OCI-LY1 (cell line): ENCODE measurements at regions not wholly inside any gene's neighbourhood (a gene's known extent, or its start where the extent isn't known, plus 50 kb on each side); places are given as distances from the start of the nearest gene placed in this dataset.

Experiments
- H2AFZ ChIP-seq: fragments of 200-600 bp; sonication (generic), shearing (Covaris generic); 2 replicates; pipeline ENCODE4 v1.6.0; 2014; ENCODE audit warnings: antibody characterized with exemption, mild to moderate bottlenecking, low read length
- H3F3A ChIP-seq: fragments of 200-600 bp; sonication (generic), shearing (Covaris generic); 2 replicates; pipeline ENCODE4 v1.6.0; 2014; ENCODE audit warnings: mild to moderate bottlenecking, antibody characterized with exemption, low read length, moderate library complexity; ENCODE audit not compliant: insufficient read depth
- H3K27ac ChIP-seq: fragments of 200-600 bp; sonication (generic); 2 replicates; pipeline ENCODE4 v1.5.1; 2014; ENCODE audit warnings: low read length, mixed run types, mild to moderate bottlenecking, low read depth; ENCODE audit not compliant: poor library complexity, severe bottlenecking
- H3K27me3 ChIP-seq: fragments of 200-600 bp; sonication (generic); 2 replicates; pipeline ENCODE4 v1.6.0; 2014; ENCODE audit warnings: antibody characterized with exemption, mild to moderate bottlenecking, low read length, moderate library complexity; ENCODE audit not compliant: insufficient read depth
- H3K36me3 ChIP-seq: fragments of 200-600 bp; sonication (generic); 2 replicates; pipeline ENCODE4 v1.6.1; 2014; ENCODE audit warnings: mild to moderate bottlenecking, antibody characterized with exemption, low read length, moderate library complexity, mixed read lengths; ENCODE audit not compliant: insufficient read depth
- H3K4me1 ChIP-seq: fragments of 200-600 bp; sonication (generic); 2 replicates; pipeline ENCODE4 v1.5.1; 2014; ENCODE audit warnings: mild to moderate bottlenecking, low read length, moderate library complexity; ENCODE audit not compliant: insufficient read depth, severe bottlenecking
- H3K4me2 ChIP-seq: fragments of 200-600 bp; sonication (generic), shearing (Covaris generic); 2 replicates; pipeline ENCODE4 v1.6.1; 2014; ENCODE audit warnings: low read length
- H3K4me3 ChIP-seq: fragments of 200-600 bp; sonication (generic); 2 replicates; pipeline ENCODE4 v1.5.1; 2014; ENCODE audit warnings: low read length, low read depth, mild to moderate bottlenecking, mixed read lengths; ENCODE audit not compliant: poor library complexity, severe bottlenecking
- H3K79me2 ChIP-seq: fragments of 200-600 bp; shearing (Covaris generic); 2 replicates; pipeline ENCODE4 v1.6.1; 2016; ENCODE audit warnings: mixed run types, low read length, mixed read lengths; ENCODE audit not compliant: insufficient read depth
- H3K9ac ChIP-seq: fragments of 200-600 bp; sonication (generic), shearing (Covaris generic); 2 replicates; pipeline ENCODE4 v1.6.1; 2014; ENCODE audit warnings: mild to moderate bottlenecking, low read length, mixed read lengths
- H3K9me2 ChIP-seq: fragments of 200-600 bp; sonication (generic), shearing (Covaris generic); 2 replicates; pipeline ENCODE4 v1.6.1; 2014; ENCODE audit warnings: low read depth, mild to moderate bottlenecking, low read length, mixed read lengths
- H3K9me3 ChIP-seq: fragments of 200-600 bp; shearing (Covaris generic); 2 replicates; pipeline ENCODE4 v1.6.1; 2014; ENCODE audit warnings: low read length, mixed read lengths
- H4K20me1 ChIP-seq: fragments of 200-600 bp; sonication (generic), shearing (Covaris generic); 2 replicates; pipeline ENCODE4 v1.6.0; 2016; ENCODE audit warnings: mild to moderate bottlenecking, low read length; ENCODE audit not compliant: insufficient read depth
- EZH2 ChIP-seq: fragments of 200-600 bp; sonication (generic), shearing (Covaris generic); IDR thresholded peaks from 2 replicates; pipeline ENCODE4 v1.8.0; 2017; ENCODE audit warnings: borderline replicate concordance, mixed run types, mild to moderate bottlenecking, antibody characterized with exemption, low read length, moderate library complexity, mixed read lengths
- TF ChIP-seq, protein P1 (sequence below): fragments of 200-600 bp; sonication (generic), shearing (Covaris generic); IDR thresholded peaks from 2 replicates; pipeline ENCODE4 v1.5.1; 2017; ENCODE audit warnings: mild to moderate bottlenecking, antibody characterized with exemption, low read length, moderate library complexity, mixed read lengths

DNA sequence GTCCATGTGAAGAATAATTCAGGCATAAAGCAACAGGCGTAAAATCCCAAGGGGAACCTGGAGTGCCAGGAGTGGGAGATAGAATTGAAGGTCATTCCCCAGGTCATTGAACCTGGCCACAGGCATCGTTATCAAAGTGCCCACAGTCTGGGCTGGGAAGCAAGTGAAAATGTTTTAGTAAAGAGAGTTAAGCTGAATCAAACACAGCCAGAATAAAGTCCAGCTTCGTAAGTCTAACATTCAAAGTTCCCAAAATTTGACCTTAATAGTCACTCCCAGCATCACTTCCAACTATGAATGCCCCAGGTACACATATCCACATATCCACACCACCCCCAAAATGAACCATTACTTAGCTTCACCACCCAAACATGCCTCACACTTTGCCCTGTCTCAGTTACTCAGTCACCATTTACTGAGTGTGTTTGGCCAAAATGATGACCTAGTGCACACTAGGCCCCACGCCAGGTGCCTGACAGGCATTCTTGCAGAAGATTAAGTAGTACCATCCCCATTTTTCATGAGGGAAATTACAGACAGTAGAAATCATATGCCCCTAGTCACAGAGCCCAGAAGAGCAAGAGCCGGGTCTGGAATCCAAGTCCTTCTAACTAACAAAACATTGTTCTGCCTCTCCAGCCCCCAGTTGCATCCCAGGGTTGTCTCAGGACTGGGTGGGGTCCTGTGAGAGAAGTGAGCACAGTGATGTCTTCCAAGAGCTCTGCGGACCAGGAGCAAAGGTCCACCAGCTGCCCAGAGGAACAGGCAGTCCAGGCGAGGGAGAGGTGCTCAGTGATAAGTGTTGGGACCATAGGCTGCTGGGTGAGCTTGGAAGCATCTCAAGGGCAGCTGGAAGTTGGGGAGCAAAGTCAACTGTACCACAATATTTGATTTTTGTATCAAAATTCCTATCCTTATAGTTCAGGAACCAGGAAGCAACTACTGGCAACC lies 65.2 kb upstream of the MYCN start:
- TF ChIP-seq, protein P1, sequence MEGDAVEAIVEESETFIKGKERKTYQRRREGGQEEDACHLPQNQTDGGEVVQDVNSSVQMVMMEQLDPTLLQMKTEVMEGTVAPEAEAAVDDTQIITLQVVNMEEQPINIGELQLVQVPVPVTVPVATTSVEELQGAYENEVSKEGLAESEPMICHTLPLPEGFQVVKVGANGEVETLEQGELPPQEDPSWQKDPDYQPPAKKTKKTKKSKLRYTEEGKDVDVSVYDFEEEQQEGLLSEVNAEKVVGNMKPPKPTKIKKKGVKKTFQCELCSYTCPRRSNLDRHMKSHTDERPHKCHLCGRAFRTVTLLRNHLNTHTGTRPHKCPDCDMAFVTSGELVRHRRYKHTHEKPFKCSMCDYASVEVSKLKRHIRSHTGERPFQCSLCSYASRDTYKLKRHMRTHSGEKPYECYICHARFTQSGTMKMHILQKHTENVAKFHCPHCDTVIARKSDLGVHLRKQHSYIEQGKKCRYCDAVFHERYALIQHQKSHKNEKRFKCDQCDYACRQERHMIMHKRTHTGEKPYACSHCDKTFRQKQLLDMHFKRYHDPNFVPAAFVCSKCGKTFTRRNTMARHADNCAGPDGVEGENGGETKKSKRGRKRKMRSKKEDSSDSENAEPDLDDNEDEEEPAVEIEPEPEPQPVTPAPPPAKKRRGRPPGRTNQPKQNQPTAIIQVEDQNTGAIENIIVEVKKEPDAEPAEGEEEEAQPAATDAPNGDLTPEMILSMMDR = no peak
- TF ChIP-seq EZH2 = no peak
- Histone ChIP-seq H4K20me1 (no peaks in the 10 kb centered on the region), H3K79me2 (no peaks in the 10 kb centered on the region), H3K4me3 (no peak overlapping the region), H3K36me3 (no peaks in the 10 kb centered on the region), H3K9ac (no peak overlapping the region), H3K9me3 (no peaks in the 10 kb centered on the region), H3F3A (no peaks in the 10 kb centered on the region), H3K27me3 (no peaks in the 10 kb centered on the region), H3K27ac (no peak overlapping the region), H3K9me2 (no peaks in the 10 kb centered on the region), H2AFZ (no peak overlapping the region), H3K4me2 (no peak overlapping the region), H3K4me1 (no peaks in the 10 kb centered on the region)

DNA sequence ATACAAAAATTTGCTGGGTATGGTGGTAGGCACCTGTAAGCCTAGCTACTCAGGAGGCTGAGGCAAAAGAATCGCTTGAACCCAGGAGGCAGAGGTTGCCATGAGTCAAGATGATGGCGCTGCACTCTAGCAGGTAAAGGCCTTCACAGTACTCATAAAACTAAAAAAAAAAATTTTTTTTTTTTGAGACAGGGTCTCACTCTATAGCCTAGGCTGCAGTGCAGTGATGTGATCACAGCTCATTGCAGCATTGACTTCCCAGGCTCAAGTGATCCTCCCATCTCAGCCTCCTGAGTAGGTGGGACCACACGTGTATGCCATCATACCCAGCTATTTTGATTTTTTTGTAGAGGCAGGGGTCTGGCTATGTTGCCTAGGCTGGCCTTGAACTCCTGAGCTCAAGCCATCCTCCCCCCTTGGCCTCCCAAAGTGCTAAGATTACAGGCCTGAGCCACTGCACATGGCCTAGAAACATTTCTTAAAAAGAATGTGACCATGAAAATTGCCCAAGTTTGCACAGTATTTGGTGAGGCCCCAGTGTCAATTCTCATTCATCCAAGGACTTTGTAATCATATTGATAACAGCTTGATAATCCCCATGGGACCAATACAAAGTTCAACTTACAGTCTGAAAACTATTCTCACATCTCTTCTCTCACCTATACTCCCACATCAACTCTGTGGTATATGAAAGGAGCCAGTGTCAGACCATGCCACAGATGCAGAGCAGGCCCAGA lies 64.2 kb upstream of the MYCN start:
- Histone ChIP-seq H3K79me2 (no peaks in the 10 kb centered on the region), H3K4me2 (no peak overlapping the region), H2AFZ (no peak overlapping the region), H4K20me1 (no peaks in the 10 kb centered on the region), H3F3A (no peaks in the 10 kb centered on the region), H3K36me3 (no peaks in the 10 kb centered on the region), H3K27ac (no peak overlapping the region), H3K27me3 (no peaks in the 10 kb centered on the region), H3K9ac (no peak overlapping the region), H3K4me3 (no peak overlapping the region), H3K9me3 (no peaks in the 10 kb centered on the region), H3K4me1 (no peaks in the 10 kb centered on the region), H3K9me2 (no peaks in the 10 kb centered on the region)
- TF ChIP-seq EZH2 = no peak
- TF ChIP-seq, protein P1 = no peak

DNA sequence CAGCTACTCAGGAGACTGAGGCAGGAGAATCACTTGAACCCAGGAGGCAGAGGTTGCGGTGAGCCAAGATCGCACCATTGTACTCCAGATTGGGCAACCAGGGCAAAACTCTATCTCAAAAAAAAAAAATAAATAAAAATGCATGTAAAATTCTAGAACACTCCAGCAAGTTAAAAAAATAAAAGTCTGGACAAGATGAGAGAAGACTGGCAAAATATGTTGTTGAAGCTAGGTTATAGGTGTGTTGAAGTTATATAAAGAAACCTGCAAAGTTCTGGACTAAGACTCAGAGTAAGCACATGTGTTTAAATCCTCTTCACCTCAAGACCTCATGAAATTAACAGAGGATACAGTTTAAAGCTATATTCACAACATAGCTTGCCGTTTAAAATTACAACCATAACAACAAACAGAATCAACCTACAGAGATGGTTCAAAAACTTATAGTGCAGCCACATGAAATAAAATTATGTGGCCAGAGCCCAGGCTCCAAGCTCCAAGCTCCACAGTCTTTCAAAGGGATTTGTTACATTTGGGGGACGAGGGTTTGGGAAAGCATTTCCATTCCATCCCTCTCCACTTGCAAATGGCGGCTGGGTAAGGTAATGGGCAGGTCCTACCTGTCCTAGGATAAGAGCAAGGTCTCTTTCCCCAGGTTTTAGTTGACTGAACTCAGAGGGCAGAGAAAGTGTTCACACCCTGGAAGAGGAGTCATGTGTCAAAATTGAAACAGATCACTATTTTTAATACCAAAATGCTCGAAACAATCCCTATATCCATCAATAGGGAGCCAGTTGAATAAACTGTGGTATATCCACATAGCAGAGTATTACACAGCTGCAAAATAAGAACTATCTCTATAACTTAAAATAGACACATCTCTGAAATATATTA lies 59.9 kb upstream of the MYCN start:
- Histone ChIP-seq H3K4me2 (no peak overlapping the region), H3K9me2 (no peaks in the 10 kb centered on the region), H3K9me3 (no peaks in the 10 kb centered on the region), H4K20me1 (no peaks in the 10 kb centered on the region), H3F3A (no peaks in the 10 kb centered on the region), H3K9ac (no peak overlapping the region), H3K36me3 (no peaks in the 10 kb centered on the region), H2AFZ (no peak overlapping the region), H3K4me3 (no peak overlapping the region), H3K79me2 (no peaks in the 10 kb centered on the region), H3K27me3 (no peaks in the 10 kb centered on the region), H3K4me1 (no peaks in the 10 kb centered on the region), H3K27ac (no peak overlapping the region)
- no peak for TF ChIP-seq EZH2
- TF ChIP-seq, protein P1 = no peak
